NOMO-1 treated with dmso at 0.1 percent for 144 hours (cell line): ENCODE measurements at regions not wholly inside any gene's neighbourhood (a gene's known extent, or its start where the extent isn't known, plus 50 kb on each side); places are given as distances from the start of the nearest gene placed in this dataset.

Experiments used
- DNase-seq: peaks from one replicate; lab custom pipeline; 2025; ENCODE audit not compliant: unreplicated experiment; lab: John Stamatoyannopoulos, UW

GRCh38 chr4:59834943-59835342 is 1365.2 kb upstream of the ADGRL3 start:
- no peak for DNase-seq

- no peak for DNase-seq
Measured at GRCh38 chr4:59837751-59838150, 1362.4 kb upstream of the ADGRL3 start.

GRCh38 chr4:59838236-59838635 is 1361.9 kb upstream of the ADGRL3 start:
- DNase-seq: no peak

GRCh38 chr4:59841698-59842097 is 1358.4 kb upstream of the ADGRL3 start:
- DNase-seq: no peak

GRCh38 chr4:59848457-59848856 is 1351.7 kb upstream of the ADGRL3 start:
- no peak for DNase-seq

GRCh38 chr4:59855630-59856352 is 1344.3 kb upstream of the ADGRL3 start:
- no peak for DNase-seq

GRCh38 chr4:59869056-59869455 is 1331.1 kb upstream of the ADGRL3 start:
- no peak for DNase-seq

GRCh38 chr4:59869559-59869958 is 1330.6 kb upstream of the ADGRL3 start:
- DNase-seq: no peak

- no peak for DNase-seq
Measured at GRCh38 chr4:59881632-59882031, 1318.5 kb upstream of the ADGRL3 start.

GRCh38 chr4:59904331-59904730 is 1295.8 kb upstream of the ADGRL3 start:
- no peak for DNase-seq

GRCh38 chr4:59920416-59920815 is 1279.7 kb upstream of the ADGRL3 start:
- no peak for DNase-seq

GRCh38 chr4:59925290-59925689 is 1274.8 kb upstream of the ADGRL3 start:
- DNase-seq: no peak

GRCh38 chr4:59936566-59936965 is 1263.6 kb upstream of the ADGRL3 start:
- no peak for DNase-seq

GRCh38 chr4:59938166-59938565 is 1262.0 kb upstream of the ADGRL3 start:
- DNase-seq: no peak

GRCh38 chr4:59945277-59945676 is 1254.8 kb upstream of the ADGRL3 start:
- no peak for DNase-seq

GRCh38 chr4:59945716-59946115 is 1254.4 kb upstream of the ADGRL3 start:
- DNase-seq: no peak

GRCh38 chr4:59956366-59956765 is 1243.8 kb upstream of the ADGRL3 start:
- DNase-seq: no peak

- DNase-seq: no peak
Measured at GRCh38 chr4:59960143-59960542, 1240.0 kb upstream of the ADGRL3 start.

GRCh38 chr4:59966758-59967157 is 1233.4 kb upstream of the ADGRL3 start:
- DNase-seq: no peak

- DNase-seq: no peak
Measured at GRCh38 chr4:59968796-59969195, 1231.3 kb upstream of the ADGRL3 start.

- DNase-seq: no peak
Measured at GRCh38 chr4:59969909-59970308, 1230.2 kb upstream of the ADGRL3 start.

GRCh38 chr4:59971952-59972351 is 1228.2 kb upstream of the ADGRL3 start:
- no peak for DNase-seq

- no peak for DNase-seq
Measured at GRCh38 chr4:59973492-59973891, 1226.6 kb upstream of the ADGRL3 start.
